Naive thymus-derived CD4-positive, alpha-beta T cell (primary cell): ENCODE measurements at regions not wholly inside any gene's neighbourhood (a gene's known extent, or its start where the extent isn't known, plus 50 kb on each side); places are given as distances from the start of the nearest gene placed in this dataset.

Experiments
- ATAC-seq: fragments of 150-1000 bp; cut with Tn5 transposase; 2 replicates; pipeline ENCODE4 v1.10.0; 2021; ENCODE audit warnings: mild to moderate bottlenecking, moderate library complexity
- CTCF ChIA-PET: fragments of 350-600 bp; sonication (Branson Sonifier 250); formaldehyde crosslinking; loops from one replicate; lab custom pipeline; 2021; ENCODE audit warnings: antibody characterized with exemption; lab: Charles Lee
- POLR2A ChIA-PET: fragments of 350-600 bp; sonication (Branson Sonifier 250); formaldehyde crosslinking; loops from one replicate; lab custom pipeline; 2021; ENCODE audit warnings: antibody characterized with exemption, inconsistent platforms; lab: Charles Lee
- DNase-seq, 9 donors: peaks; one replicate each; pipeline versions ENCODE4 v3.0.0 to v3.0.0-alpha.2; 2020 to 2022; ENCODE audit warnings: mixed read lengths in 1 of 9
- H3K27ac ChIP-seq: one replicate; pipeline ENCODE4 v1.7.0; 2013; ENCODE audit warnings: mild to moderate bottlenecking, low read depth, low read length, moderate library complexity
- H3K27me3 ChIP-seq, 2 donors: one replicate each; pipeline ENCODE4 v1.7.0; 2013; ENCODE audit warnings: low read length in 2 of 2, mild to moderate bottlenecking in 2 of 2, moderate library complexity in 2 of 2; ENCODE audit not compliant: control insufficient read depth in 2 of 2, insufficient read depth in 2 of 2
- H3K36me3 ChIP-seq, 3 experiments: 1 replicate in 2 of 3; 2 replicates in 1 of 3; pipeline ENCODE4 v1.7.0; 2013; ENCODE audit warnings: low read length in 3 of 3, mild to moderate bottlenecking in 3 of 3, moderate library complexity in 1 of 3; ENCODE audit not compliant: insufficient read depth in 3 of 3, control insufficient read depth in 2 of 3
- H3K4me1 ChIP-seq, 2 donors: one replicate each; pipeline ENCODE4 v1.7.0; 2013; ENCODE audit warnings: low read length in 2 of 2, mild to moderate bottlenecking in 2 of 2, moderate library complexity in 1 of 2; ENCODE audit not compliant: control insufficient read depth in 2 of 2, insufficient read depth in 2 of 2
- H3K4me3 ChIP-seq: 2 replicates; pipeline ENCODE4 v1.7.0; 2013; ENCODE audit warnings: mild to moderate bottlenecking, low read length
- H3K9me3 ChIP-seq, 3 experiments: 1 replicate in 2 of 3; 2 replicates in 1 of 3; pipeline ENCODE4 v1.7.0; 2013; ENCODE audit warnings: low read length in 3 of 3; ENCODE audit not compliant: control insufficient read depth in 2 of 3
- H3K27ac Mint-ChIP-seq, 9 donors: one replicate each; pipeline ENCODE4 v1.8.0; 2020 to 2022; ENCODE audit warnings: mixed read lengths in 9 of 9, mild to moderate bottlenecking in 8 of 9, moderate library complexity in 5 of 9, inconsistent platforms in 2 of 9
- H3K27me3 Mint-ChIP-seq, 5 donors: one replicate each; pipeline ENCODE4 v1.8.0; 2021 to 2022; ENCODE audit warnings: mixed read lengths in 5 of 5, mild to moderate bottlenecking in 1 of 5
- H3K36me3 Mint-ChIP-seq, 5 donors: one replicate each; pipeline ENCODE4 v1.8.0; 2020 to 2022; ENCODE audit warnings: mixed read lengths in 5 of 5, mild to moderate bottlenecking in 3 of 5, inconsistent platforms in 1 of 5
- H3K4me1 Mint-ChIP-seq, 7 donors: one replicate each; pipeline ENCODE4 v1.8.0; 2020 to 2022; ENCODE audit warnings: mixed read lengths in 7 of 7, mild to moderate bottlenecking in 3 of 7, inconsistent platforms in 1 of 7
- H3K4me3 Mint-ChIP-seq, 10 donors: one replicate each; pipeline ENCODE4 v1.8.0; 2020 to 2022; ENCODE audit warnings: mild to moderate bottlenecking in 10 of 10, mixed read lengths in 10 of 10, moderate library complexity in 6 of 10, inconsistent platforms in 2 of 10
- H3K9me3 Mint-ChIP-seq, 11 donors: one replicate each; pipeline ENCODE4 v1.8.0; 2020 to 2022; ENCODE audit warnings: mixed read lengths in 11 of 11, mild to moderate bottlenecking in 4 of 11, inconsistent platforms in 1 of 11, moderate library complexity in 1 of 11
- intact Hi-C, 2 donors: fragments of 100-400 bp; cut with micrococcal nuclease; formaldehyde crosslinking; loops; one replicate each; pipeline ENCODE4 v1.15.1; 2023

DNA sequence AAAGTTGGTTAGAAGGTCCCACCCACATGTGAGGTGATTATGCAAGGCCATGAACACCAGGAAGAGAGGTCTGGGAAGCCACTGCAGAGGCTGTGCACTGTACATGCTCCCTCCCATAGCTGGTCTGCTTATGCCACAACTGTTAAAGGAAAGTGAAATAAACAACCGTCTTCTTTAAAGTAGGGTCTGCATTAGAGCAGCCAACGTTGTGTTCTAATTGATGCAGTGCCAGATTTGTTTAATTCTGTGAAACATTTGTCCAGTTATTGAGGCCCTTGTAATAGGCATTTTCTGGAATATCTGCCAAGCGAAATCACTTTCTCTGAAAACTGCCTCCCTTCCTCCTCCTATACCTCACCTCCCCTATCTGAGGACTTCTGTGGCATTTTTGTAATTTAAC lies 224.0 kb upstream of the LNX1 start:
- no peaks in the 10 kb centered on the region for H3K36me3 ChIP-seq
- H3K27ac ChIP-seq, result no peak overlapping the region
- Mint-ChIP-seq H3K36me3 (no peaks in the 10 kb centered on the region), H3K9me3 (no peaks in the 10 kb centered on the region), H3K27ac (no peak overlapping the region), H3K27me3 (peaks cover 0 to 17% (median 12%) of the 10 kb centered on the region in 5 donors), H3K4me3 (no peak overlapping the region), H3K4me1 (no peaks in the 10 kb centered on the region)
- intact Hi-C loops, result no loop called here
- ChIA-PET CTCF (no interaction called here), POLR2A (no interaction called here)
- H3K4me1 ChIP-seq, result no peaks in the 10 kb centered on the region
- no peak overlapping the region for H3K4me3 ChIP-seq
- no peaks in the 10 kb centered on the region for H3K9me3 ChIP-seq
- ATAC-seq, result no peak
- H3K27me3 ChIP-seq, result no peaks in the 10 kb centered on the region
- DNase-seq, result no peak

DNA sequence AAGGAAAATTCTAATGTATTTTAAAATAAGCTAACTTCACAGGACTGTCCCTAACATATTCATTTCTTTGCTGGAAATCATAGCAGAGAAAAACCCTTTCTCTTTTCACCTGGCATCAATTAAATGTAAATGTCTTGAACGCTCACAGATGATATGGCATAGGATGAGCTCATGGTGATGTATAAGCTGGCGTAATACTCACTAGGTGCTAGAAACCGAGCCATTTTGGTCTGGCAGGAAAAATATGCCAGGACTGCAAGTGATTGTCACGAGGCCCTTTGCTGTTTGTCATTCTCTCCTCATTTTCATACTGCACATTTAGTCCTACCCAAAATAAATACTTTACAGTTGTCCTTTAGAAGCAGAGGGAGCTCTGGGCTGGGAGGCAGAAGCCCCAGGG lies 222.7 kb upstream of the LNX1 start:
- Mint-ChIP-seq H3K9me3 (no peaks in the 10 kb centered on the region), H3K4me3 (no peak overlapping the region), H3K27ac (no peak overlapping the region), H3K27me3 (peaks cover 0 to 22% (median 13%) of the 10 kb centered on the region in 5 donors), H3K36me3 (no peaks in the 10 kb centered on the region), H3K4me1 (no peaks in the 10 kb centered on the region)
- ChIA-PET POLR2A (no interaction called here), CTCF (no interaction called here)
- no peaks in the 10 kb centered on the region for H3K9me3 ChIP-seq
- H3K27me3 ChIP-seq, result no peaks in the 10 kb centered on the region
- ATAC-seq, result no peak
- no peak overlapping the region for H3K27ac ChIP-seq
- no peaks in the 10 kb centered on the region for H3K36me3 ChIP-seq
- no peak for DNase-seq
- no peaks in the 10 kb centered on the region for H3K4me1 ChIP-seq
- intact Hi-C loops, result no loop called here
- H3K4me3 ChIP-seq, result no peak overlapping the region

DNA sequence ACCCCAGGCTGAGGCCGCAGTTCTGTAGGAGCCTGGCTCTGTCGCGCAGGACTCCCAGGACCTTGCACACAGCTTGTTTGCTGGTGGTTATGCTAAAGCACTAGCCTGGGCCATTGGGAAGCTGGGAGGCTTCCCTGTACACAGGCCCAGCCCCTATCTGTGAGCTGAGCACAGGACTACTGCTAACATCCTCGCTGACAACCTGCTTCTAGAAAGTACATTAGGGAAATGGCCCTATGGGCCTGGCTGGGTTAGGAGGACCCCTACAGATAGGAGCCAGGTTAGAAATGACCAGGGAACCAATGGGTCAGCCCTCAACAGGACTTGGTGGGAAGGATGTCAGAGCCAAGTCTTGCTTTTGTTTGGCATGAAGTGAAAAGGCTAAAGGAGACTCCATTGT lies 219.4 kb upstream of the LNX1 start:
- intact Hi-C loops, result no loop called here
- H3K27ac ChIP-seq, result no peak overlapping the region
- no peaks in the 10 kb centered on the region for H3K36me3 ChIP-seq
- H3K9me3 ChIP-seq, result no peaks in the 10 kb centered on the region
- Mint-ChIP-seq H3K9me3 (peaks cover 0 to 1% (median 0%) of the 10 kb centered on the region in 11 donors), H3K27me3 (peaks cover 0 to 28% (median 13%) of the 10 kb centered on the region in 5 donors), H3K4me3 (no peak overlapping the region), H3K36me3 (no peaks in the 10 kb centered on the region), H3K4me1 (no peaks in the 10 kb centered on the region), H3K27ac (no peak overlapping the region)
- H3K4me1 ChIP-seq, result no peaks in the 10 kb centered on the region
- no peak overlapping the region for H3K4me3 ChIP-seq
- H3K27me3 ChIP-seq, result no peaks in the 10 kb centered on the region
- POLR2A ChIA-PET, result no interaction called here
- DNase-seq (no peak), ATAC-seq (no peak)
- CTCF ChIA-PET, result no interaction called here

DNA sequence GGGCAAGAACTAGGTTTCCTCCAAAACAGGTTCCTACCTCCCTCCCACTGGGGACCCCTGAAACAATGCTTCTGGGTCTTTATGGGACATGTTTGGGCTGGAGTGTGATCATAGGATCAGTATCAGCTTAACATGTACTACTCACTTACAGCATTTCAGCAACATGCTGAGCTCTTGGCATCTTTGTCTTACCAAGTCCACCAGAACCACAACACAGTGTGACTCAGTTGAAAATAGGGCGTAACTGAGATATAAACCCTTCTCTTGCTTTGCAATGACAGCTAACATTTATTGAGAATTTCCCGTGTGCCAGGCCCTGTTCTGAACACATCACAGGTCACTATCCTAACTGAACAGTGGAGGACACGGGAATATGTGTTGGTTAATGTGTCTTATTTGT lies 218.5 kb upstream of the LNX1 start:
- ATAC-seq (no peak), DNase-seq (no peak)
- Mint-ChIP-seq H3K4me1 (no peaks in the 10 kb centered on the region), H3K27me3 (peaks cover 0 to 26% (median 13%) of the 10 kb centered on the region in 5 donors), H3K9me3 (peaks cover 0 to 1% (median 0%) of the 10 kb centered on the region in 11 donors), H3K4me3 (no peak overlapping the region), H3K36me3 (no peaks in the 10 kb centered on the region), H3K27ac (no peak overlapping the region)
- Histone ChIP-seq H3K4me1 (no peaks in the 10 kb centered on the region), H3K27me3 (no peaks in the 10 kb centered on the region), H3K4me3 (no peak overlapping the region), H3K27ac (no peak overlapping the region), H3K9me3 (no peaks in the 10 kb centered on the region), H3K36me3 (no peaks in the 10 kb centered on the region)
- ChIA-PET CTCF (interaction anchor here (0.6 kb wide), 1 partner anchor 1759 kb away, joined by 3 read pairs; the partner anchor contains the start of gene SPATA18), POLR2A (no interaction called here)
- intact Hi-C loops, result loop anchor here in 1 of 2 donors (10.0 kb wide), 1 partner anchor 1725 kb away; no protein-coding TSS in a partner anchor

DNA sequence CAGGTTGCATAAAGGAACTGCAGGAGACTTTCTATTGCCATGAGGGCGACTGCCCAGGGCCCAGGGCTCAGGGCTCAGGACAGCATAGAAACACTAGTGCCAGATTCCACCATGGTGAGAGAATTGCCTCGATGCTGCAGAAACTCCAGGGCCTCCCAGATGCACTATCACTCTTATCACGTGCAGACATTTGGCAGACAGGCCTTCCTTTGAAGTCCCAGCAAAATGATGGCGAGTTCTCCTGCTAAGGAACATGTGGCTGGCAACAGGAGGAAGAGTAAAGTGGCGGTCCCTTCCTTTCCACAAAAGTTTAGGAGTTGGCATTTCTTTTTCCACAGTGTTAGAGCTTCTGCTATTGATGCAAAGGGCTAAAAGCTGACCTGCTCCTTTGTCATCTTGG lies 214.0 kb upstream of the LNX1 start:
- no peaks in the 10 kb centered on the region for H3K27me3 ChIP-seq
- intact Hi-C loops, result loop anchor here (2.0 to 10.0 kb wide), 2 partner anchors 608 to 1720 kb away; no protein-coding TSS in a partner anchor
- no peak overlapping the region for H3K4me3 Mint-ChIP-seq
- H3K27ac ChIP-seq, result no peak overlapping the region
- no peak overlapping the region for H3K27ac Mint-ChIP-seq
- H3K9me3 Mint-ChIP-seq, result peaks cover 0 to 3% (median 0%) of the 10 kb centered on the region in 11 donors
- ATAC-seq, result no peak
- H3K4me1 ChIP-seq, result no peaks in the 10 kb centered on the region
- POLR2A ChIA-PET, result no interaction called here
- DNase-seq, result no peak
- peaks cover 0 to 22% (median 4%) of the 10 kb centered on the region in 5 donors for H3K27me3 Mint-ChIP-seq
- H3K9me3 ChIP-seq, result no peaks in the 10 kb centered on the region
- H3K36me3 ChIP-seq, result no peaks in the 10 kb centered on the region
- H3K36me3 Mint-ChIP-seq, result no peaks in the 10 kb centered on the region
- CTCF ChIA-PET, result no interaction called here
- H3K4me1 Mint-ChIP-seq, result no peaks in the 10 kb centered on the region
- no peak overlapping the region for H3K4me3 ChIP-seq

DNA sequence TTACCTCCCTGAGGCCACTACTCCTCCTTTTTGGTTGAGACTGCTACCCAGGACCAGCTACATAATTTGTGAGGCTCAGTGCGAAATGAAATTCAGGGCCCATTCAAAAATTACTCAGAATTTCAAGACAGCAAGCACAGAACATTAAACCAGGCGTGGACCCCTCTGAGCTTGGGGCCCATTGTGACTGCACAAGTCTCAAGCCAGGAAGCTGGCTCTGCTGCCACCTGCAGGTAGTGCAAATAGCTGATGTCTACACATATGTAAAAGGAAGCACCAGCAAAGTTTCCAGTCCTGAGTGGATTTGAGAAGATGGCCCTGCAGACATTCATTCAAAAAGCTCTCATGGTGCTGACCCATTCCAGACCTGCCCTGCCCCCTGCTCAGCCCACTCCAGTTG lies 213.4 kb upstream of the LNX1 start:
- Mint-ChIP-seq H3K36me3 (no peaks in the 10 kb centered on the region), H3K27ac (no peak overlapping the region), H3K9me3 (peaks cover 0 to 3% (median 0%) of the 10 kb centered on the region in 11 donors), H3K4me3 (no peak overlapping the region), H3K27me3 (peaks cover 0 to 22% (median 4%) of the 10 kb centered on the region in 5 donors), H3K4me1 (no peaks in the 10 kb centered on the region)
- Histone ChIP-seq H3K27me3 (no peaks in the 10 kb centered on the region), H3K9me3 (no peaks in the 10 kb centered on the region), H3K4me1 (no peaks in the 10 kb centered on the region), H3K4me3 (no peak overlapping the region), H3K27ac (no peak overlapping the region), H3K36me3 (no peaks in the 10 kb centered on the region)
- ChIA-PET CTCF (no interaction called here), POLR2A (no interaction called here)
- DNase-seq, result peak in 2 of 9 donors; percentile 2 to 22
- intact Hi-C loops, result loop anchor here (2.0 to 10.0 kb wide), 2 partner anchors 608 to 1720 kb away; no protein-coding TSS in a partner anchor
- ATAC-seq, result peak; percentile 26

DNA sequence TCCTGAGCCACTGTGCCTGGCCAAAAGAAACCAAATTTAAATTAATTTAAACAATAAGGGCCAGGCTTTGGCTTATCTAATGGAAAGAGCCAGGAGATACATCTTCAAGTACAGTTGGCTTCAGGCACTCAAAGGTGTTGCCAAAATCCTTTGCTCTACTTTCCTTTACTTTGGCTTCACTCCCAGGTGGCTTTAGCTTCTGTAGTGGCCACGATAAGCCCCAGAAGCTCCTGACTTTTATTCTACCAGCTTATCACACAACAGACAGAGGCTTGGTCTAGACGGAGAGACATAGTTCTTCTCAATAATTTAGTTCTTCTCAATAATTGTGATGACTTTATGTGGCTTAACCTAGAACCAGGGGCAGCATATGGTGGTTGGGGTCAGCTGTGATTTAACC lies 211.2 kb upstream of the LNX1 start:
- Mint-ChIP-seq H3K27me3 (peaks cover 0 to 12% (median 4%) of the 10 kb centered on the region in 5 donors), H3K27ac (no peak overlapping the region), H3K9me3 (peaks cover 0 to 5% (median 0%) of the 10 kb centered on the region in 11 donors), H3K36me3 (no peaks in the 10 kb centered on the region), H3K4me1 (no peaks in the 10 kb centered on the region), H3K4me3 (no peak overlapping the region)
- DNase-seq (no peak), ATAC-seq (no peak)
- no peaks in the 10 kb centered on the region for H3K36me3 ChIP-seq
- H3K4me3 ChIP-seq, result no peak overlapping the region
- intact Hi-C loops, result loop anchor here in 1 of 2 donors (10.0 kb wide), 1 partner anchor 1718 kb away; no protein-coding TSS in a partner anchor
- H3K27me3 ChIP-seq, result no peaks in the 10 kb centered on the region
- H3K9me3 ChIP-seq, result no peaks in the 10 kb centered on the region
- ChIA-PET CTCF (no interaction called here), POLR2A (no interaction called here)
- no peak overlapping the region for H3K27ac ChIP-seq
- H3K4me1 ChIP-seq, result no peaks in the 10 kb centered on the region
